ENCODE measurements at regions not wholly inside any gene's neighbourhood (a gene's known extent, or its start where the extent isn't known, plus 50 kb on each side); places are given as distances from the start of the nearest gene placed in this dataset.
"Not testable (repeated sequence)": the region's sequence is repeated elsewhere in the genome, so short reads cannot be mapped to it uniquely, and the experiment has no call there.

- 96% methylated on average over 3 of the region's 8 CpGs for WGBS (ENCODE audit: insufficient coverage)
- no peaks in the 10 kb centered on the region for H3K27me3 ChIP-seq (ENCODE audit: control insufficient read depth, insufficient read depth, low read length)
- H3K4me3 ChIP-seq (ENCODE audit: low read depth, low read length) = no peak overlapping the region
- no peak overlapping the region for H3K27ac ChIP-seq (ENCODE audit: low read depth, low read length)
- H3K9me3 ChIP-seq (ENCODE audit: control insufficient read depth, insufficient read depth, low read length) = no peaks in the 10 kb centered on the region
- no peak for DNase-seq (ENCODE audit: low read depth in 4 of 6, low spot score in 6 of 6)
- H3K36me3 ChIP-seq (ENCODE audit: control insufficient read depth, insufficient read depth, low read length) = no peaks in the 10 kb centered on the region
- peaks cover 17% of the 10 kb centered on the region for H3K4me1 ChIP-seq (ENCODE audit: control insufficient read depth, insufficient read depth, low read length)
Measured at GRCh38 chr17:51365090-51365489, 104.7 kb downstream of the UTP18 start.

DNA sequence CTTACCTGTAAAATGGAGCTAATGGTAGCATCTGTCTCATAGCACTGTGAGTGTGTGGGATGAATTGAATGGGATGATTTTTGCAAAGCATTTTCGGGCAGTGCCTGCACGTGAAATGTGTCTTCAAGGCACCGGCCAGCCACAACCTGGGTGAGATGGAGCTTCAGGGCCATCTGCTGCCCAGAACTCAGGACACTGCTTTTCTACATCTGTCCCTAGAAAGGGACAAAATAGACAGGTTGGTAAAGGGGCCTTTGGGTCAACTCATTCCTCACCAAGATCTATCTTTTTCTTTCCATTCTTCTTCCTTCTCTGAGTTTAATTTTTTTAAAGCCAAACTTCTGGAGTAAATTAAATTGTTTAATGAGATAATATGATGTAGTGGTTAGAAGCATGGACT lies 106.5 kb downstream of the UTP18 start:
- no peak overlapping the region for H3K4me3 ChIP-seq (ENCODE audit: low read depth, low read length)
- H3K27me3 ChIP-seq (ENCODE audit: control insufficient read depth, insufficient read depth, low read length) = no peaks in the 10 kb centered on the region
- no peaks in the 10 kb centered on the region for H3K9me3 ChIP-seq (ENCODE audit: control insufficient read depth, insufficient read depth, low read length)
- no CpG with 5 or more reads among the region's 3 CpGs for WGBS (ENCODE audit: insufficient coverage)
- DNase-seq (ENCODE audit: low read depth in 4 of 6, low spot score in 6 of 6) = no peak
- H3K4me1 ChIP-seq (ENCODE audit: control insufficient read depth, insufficient read depth, low read length) = peaks cover 31% of the 10 kb centered on the region
- H3K27ac ChIP-seq (ENCODE audit: low read depth, low read length) = no peak overlapping the region
- H3K36me3 ChIP-seq (ENCODE audit: control insufficient read depth, insufficient read depth, low read length) = no peaks in the 10 kb centered on the region

DNA sequence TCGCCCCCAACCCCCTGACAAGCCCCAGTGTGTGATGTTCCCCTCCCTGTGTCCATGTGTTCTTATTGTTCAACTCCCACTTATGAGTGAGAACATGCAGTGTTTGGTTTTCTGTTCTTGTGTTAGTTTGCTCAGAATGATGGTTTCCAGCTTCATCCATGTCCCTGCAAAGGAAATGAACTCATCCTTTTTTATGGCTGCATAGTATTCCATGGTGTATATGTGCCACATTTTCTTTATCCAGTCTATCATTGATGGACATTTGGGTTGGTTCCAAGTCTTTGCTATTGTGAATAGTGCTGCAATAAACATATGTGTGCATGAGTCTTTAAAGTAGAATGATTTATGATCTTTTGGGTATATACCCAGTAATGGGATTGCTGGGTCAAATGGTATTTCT lies 107.5 kb downstream of the UTP18 start:
- not testable (repeated sequence) for DNase-seq (ENCODE audit: low read depth in 4 of 6, low spot score in 6 of 6)

GRCh38 chr17:51371732-51372151 lies 111.4 kb downstream of the UTP18 start:
- Histone ChIP-seq H3K4me3 (ENCODE audit: low read depth, low read length) (no peak overlapping the region), H3K27me3 (ENCODE audit: control insufficient read depth, insufficient read depth, low read length) (no peaks in the 10 kb centered on the region), H3K36me3 (ENCODE audit: control insufficient read depth, insufficient read depth, low read length) (no peaks in the 10 kb centered on the region), H3K27ac (ENCODE audit: low read depth, low read length) (peak overlapping the region; percentile 55), H3K4me1 (ENCODE audit: control insufficient read depth, insufficient read depth, low read length) (peaks cover 31% of the 10 kb centered on the region), H3K9me3 (ENCODE audit: control insufficient read depth, insufficient read depth, low read length) (no peaks in the 10 kb centered on the region)
- WGBS (ENCODE audit: insufficient coverage) = 4% methylated on average over 5 of the region's 5 CpGs
- DNase-seq (ENCODE audit: low read depth in 4 of 6, low spot score in 6 of 6) = peak; percentile 79 to 97 (median 84)

More for the DNA sequence above, 107.5 kb downstream of the UTP18 start:
- H3K4me1 ChIP-seq (ENCODE audit: control insufficient read depth, insufficient read depth, low read length) = peaks cover 36% of the 10 kb centered on the region
- H3K36me3 ChIP-seq (ENCODE audit: control insufficient read depth, insufficient read depth, low read length); H3K27ac ChIP-seq (ENCODE audit: low read depth, low read length); H3K27me3 ChIP-seq (ENCODE audit: control insufficient read depth, insufficient read depth, low read length); H3K9me3 ChIP-seq (ENCODE audit: control insufficient read depth, insufficient read depth, low read length); H3K4me3 ChIP-seq (ENCODE audit: low read depth, low read length): not testable (repeated sequence)
- no CpG with 5 or more reads among the region's 1 CpG for WGBS (ENCODE audit: insufficient coverage)

DNA sequence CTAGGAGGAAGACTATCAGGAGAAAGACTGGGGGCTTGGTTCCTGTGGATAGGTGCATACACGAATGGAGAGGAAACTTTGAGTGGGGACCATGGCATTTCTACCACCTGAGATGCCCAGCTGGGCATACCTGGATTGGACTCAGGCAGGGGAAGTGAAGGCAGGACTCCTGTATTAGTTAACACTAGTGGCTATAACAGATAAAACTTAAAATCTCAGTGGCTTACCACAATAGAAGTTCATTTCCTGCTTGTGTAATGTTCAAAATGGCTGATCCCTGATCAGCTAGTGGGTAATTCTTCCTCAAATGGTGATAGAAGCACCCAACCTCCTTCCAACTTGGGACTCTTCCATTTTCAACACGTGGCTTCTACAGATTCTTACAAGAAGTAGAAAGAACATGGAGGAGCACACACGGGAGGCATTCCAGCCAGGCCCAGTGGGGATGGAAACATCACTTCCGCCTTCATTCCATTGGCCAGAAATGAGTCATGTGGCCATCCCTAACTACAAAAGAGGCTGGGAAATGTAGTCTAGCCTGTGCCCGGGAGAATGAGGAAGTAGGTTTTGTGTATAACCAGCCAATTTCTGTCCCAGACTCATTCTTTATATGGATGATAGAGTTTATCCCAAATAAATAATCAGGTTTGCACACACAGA lies 112.1 kb downstream of the UTP18 start:
- no peak overlapping the region for H3K4me3 ChIP-seq (ENCODE audit: low read depth, low read length)
- 100% methylated on average over 1 of the region's 5 CpGs for WGBS (ENCODE audit: insufficient coverage)
- no peaks in the 10 kb centered on the region for H3K36me3 ChIP-seq (ENCODE audit: control insufficient read depth, insufficient read depth, low read length)
- DNase-seq (ENCODE audit: low read depth in 4 of 6, low spot score in 6 of 6) = peak in 2 of 6 donors; percentile 43 to 54
- peaks cover 31% of the 10 kb centered on the region for H3K4me1 ChIP-seq (ENCODE audit: control insufficient read depth, insufficient read depth, low read length)
- H3K27ac ChIP-seq (ENCODE audit: low read depth, low read length) = peak overlapping the region; percentile 55
- no peaks in the 10 kb centered on the region for H3K9me3 ChIP-seq (ENCODE audit: control insufficient read depth, insufficient read depth, low read length)
- H3K27me3 ChIP-seq (ENCODE audit: control insufficient read depth, insufficient read depth, low read length) = no peaks in the 10 kb centered on the region

GRCh38 chr17:51373489-51374152 lies 113.3 kb downstream of the UTP18 start:
- 17% methylated on average over 1 of the region's 4 CpGs for WGBS (ENCODE audit: insufficient coverage)
- Histone ChIP-seq H3K9me3 (ENCODE audit: control insufficient read depth, insufficient read depth, low read length) (no peaks in the 10 kb centered on the region), H3K27ac (ENCODE audit: low read depth, low read length) (no peak overlapping the region), H3K36me3 (ENCODE audit: control insufficient read depth, insufficient read depth, low read length) (no peaks in the 10 kb centered on the region), H3K27me3 (ENCODE audit: control insufficient read depth, insufficient read depth, low read length) (no peaks in the 10 kb centered on the region), H3K4me3 (ENCODE audit: low read depth, low read length) (no peak overlapping the region), H3K4me1 (ENCODE audit: control insufficient read depth, insufficient read depth, low read length) (peaks cover 31% of the 10 kb centered on the region)
- DNase-seq (ENCODE audit: low read depth in 4 of 6, low spot score in 6 of 6) = peak in 1 of 6 donors; percentile 24

DNA sequence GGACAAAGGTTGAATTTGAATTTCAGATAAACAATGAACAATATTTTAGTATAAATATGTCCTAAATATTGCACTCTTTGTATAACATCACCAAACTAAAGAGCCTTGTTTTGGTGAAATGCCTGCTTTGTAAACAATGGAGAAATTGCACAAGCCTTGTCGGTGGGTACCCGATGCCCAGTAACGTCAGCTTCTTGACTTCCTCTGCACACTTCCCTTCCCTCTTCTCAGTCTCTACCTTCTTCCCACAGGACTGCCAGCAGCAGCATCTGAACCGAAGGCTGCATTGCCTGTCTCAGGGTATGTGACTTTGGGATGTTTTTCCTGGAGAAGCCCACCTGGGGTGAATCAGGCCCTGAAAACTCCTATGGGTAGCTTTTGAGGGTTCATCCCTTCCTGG lies 113.9 kb downstream of the UTP18 start:
- H3K9me3 ChIP-seq (ENCODE audit: control insufficient read depth, insufficient read depth, low read length) = no peaks in the 10 kb centered on the region
- H3K4me3 ChIP-seq (ENCODE audit: low read depth, low read length) = no peak overlapping the region
- H3K27ac ChIP-seq (ENCODE audit: low read depth, low read length) = no peak overlapping the region
- no peaks in the 10 kb centered on the region for H3K27me3 ChIP-seq (ENCODE audit: control insufficient read depth, insufficient read depth, low read length)
- H3K36me3 ChIP-seq (ENCODE audit: control insufficient read depth, insufficient read depth, low read length) = no peaks in the 10 kb centered on the region
- peaks cover 31% of the 10 kb centered on the region for H3K4me1 ChIP-seq (ENCODE audit: control insufficient read depth, insufficient read depth, low read length)
- no peak for DNase-seq (ENCODE audit: low read depth in 4 of 6, low spot score in 6 of 6)
- 71% methylated on average over 2 of the region's 4 CpGs for WGBS (ENCODE audit: insufficient coverage)

DNA sequence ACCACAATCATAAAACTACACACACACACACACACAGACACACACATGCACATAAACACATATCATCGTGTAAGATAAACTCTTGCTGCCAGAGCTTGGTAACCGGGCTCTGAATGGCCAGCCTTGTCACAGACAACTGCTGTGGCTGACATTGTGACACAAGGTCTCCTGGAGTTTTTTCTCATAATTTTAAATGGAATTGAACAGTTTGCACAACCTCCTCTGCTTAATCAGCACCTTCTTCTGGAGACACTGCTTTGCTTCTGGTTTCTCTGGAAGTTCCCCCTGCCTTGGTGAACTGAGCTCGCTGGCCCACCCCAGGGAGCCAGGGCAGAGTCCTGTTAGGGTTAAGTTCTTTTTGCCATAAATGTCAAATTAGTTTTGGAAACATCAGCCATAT lies 115.4 kb downstream of the UTP18 start:
- no peak overlapping the region for H3K27ac ChIP-seq (ENCODE audit: low read depth, low read length)
- H3K36me3 ChIP-seq (ENCODE audit: control insufficient read depth, insufficient read depth, low read length) = no peaks in the 10 kb centered on the region
- DNase-seq (ENCODE audit: low read depth in 4 of 6, low spot score in 6 of 6) = no peak
- H3K27me3 ChIP-seq (ENCODE audit: control insufficient read depth, insufficient read depth, low read length) = no peaks in the 10 kb centered on the region
- H3K9me3 ChIP-seq (ENCODE audit: control insufficient read depth, insufficient read depth, low read length) = no peaks in the 10 kb centered on the region
- 79% methylated on average over 2 of the region's 3 CpGs for WGBS (ENCODE audit: insufficient coverage)
- H3K4me3 ChIP-seq (ENCODE audit: low read depth, low read length) = no peak overlapping the region
- peaks cover 22% of the 10 kb centered on the region for H3K4me1 ChIP-seq (ENCODE audit: control insufficient read depth, insufficient read depth, low read length)

DNA sequence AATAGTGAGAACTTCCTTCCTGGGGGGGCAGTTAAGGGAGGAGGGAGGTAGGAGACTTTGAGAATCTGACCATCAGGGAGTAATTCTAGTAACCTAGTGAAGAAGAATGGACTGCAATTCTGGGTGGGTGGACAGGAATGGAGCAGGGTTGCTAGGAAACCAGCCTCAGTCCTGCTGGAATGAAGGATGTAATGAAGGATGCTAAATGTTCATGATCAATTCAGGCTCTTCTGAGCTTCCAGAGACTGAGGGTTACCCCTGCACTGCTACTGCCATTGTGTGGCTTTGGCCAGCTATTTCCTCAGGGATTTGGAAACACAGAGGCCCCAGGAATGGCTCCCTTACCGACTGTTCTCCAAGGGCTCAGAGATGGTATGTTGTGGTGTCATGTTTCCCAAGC lies 116.4 kb downstream of the UTP18 start:
- H3K4me3 ChIP-seq (ENCODE audit: low read depth, low read length) = no peak overlapping the region
- no peaks in the 10 kb centered on the region for H3K9me3 ChIP-seq (ENCODE audit: control insufficient read depth, insufficient read depth, low read length)
- no peak overlapping the region for H3K27ac ChIP-seq (ENCODE audit: low read depth, low read length)
- peak in 2 of 6 donors; percentile 21 to 70 for DNase-seq (ENCODE audit: low read depth in 4 of 6, low spot score in 6 of 6)
- H3K27me3 ChIP-seq (ENCODE audit: control insufficient read depth, insufficient read depth, low read length) = no peaks in the 10 kb centered on the region
- H3K36me3 ChIP-seq (ENCODE audit: control insufficient read depth, insufficient read depth, low read length) = no peaks in the 10 kb centered on the region
- H3K4me1 ChIP-seq (ENCODE audit: control insufficient read depth, insufficient read depth, low read length) = peaks cover 13% of the 10 kb centered on the region
- WGBS (ENCODE audit: insufficient coverage) = no CpG with 5 or more reads among the region's 1 CpG

DNA sequence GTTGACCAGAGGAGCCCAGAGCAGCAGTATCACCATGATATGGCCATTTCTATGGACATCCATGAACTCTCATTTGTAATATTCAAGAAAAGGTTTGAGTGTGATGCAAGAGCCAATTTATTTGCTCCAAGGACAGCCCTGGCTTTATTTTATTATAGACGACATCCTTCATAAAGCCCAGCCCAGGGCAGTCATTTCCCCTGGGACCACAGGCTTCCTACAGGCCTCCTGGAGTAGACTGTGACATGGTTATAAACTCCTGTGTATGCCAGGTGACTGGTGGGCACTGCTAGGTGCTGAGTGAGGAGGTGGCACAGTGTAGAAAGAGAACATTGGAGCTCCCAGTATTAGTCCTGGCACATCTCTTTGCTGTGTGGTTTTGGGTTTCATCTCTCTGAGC lies 120.9 kb downstream of the UTP18 start:
- WGBS (ENCODE audit: insufficient coverage) = no CpG with 5 or more reads among the region's 1 CpG
- Histone ChIP-seq H3K4me1 (ENCODE audit: control insufficient read depth, insufficient read depth, low read length) (no peaks in the 10 kb centered on the region), H3K27me3 (ENCODE audit: control insufficient read depth, insufficient read depth, low read length) (no peaks in the 10 kb centered on the region), H3K9me3 (ENCODE audit: control insufficient read depth, insufficient read depth, low read length) (no peaks in the 10 kb centered on the region), H3K4me3 (ENCODE audit: low read depth, low read length) (no peak overlapping the region), H3K27ac (ENCODE audit: low read depth, low read length) (no peak overlapping the region), H3K36me3 (ENCODE audit: control insufficient read depth, insufficient read depth, low read length) (no peaks in the 10 kb centered on the region)
- no peak for DNase-seq (ENCODE audit: low read depth in 4 of 6, low spot score in 6 of 6)

Measured in spinal cord (tissue), 9 donors.